HepG2 (cell line): ENCODE measurements at regions not wholly inside any gene's neighbourhood (a gene's known extent, or its start where the extent isn't known, plus 50 kb on each side); places are given as distances from the start of the nearest gene placed in this dataset.

ENCODE experiments used
- ATAC-seq: fragments of 200-7000 bp; cut with Tn5 transposase; 3 replicates; pipeline ENCODE4 v1.9.1; 2020; ENCODE audit warnings: mild to moderate bottlenecking, moderate library complexity
- BruUV-seq: library from RNA; stranded (reverse); fragments of 400-500 nt; replicated peaks from 2 replicates; lab custom pipeline; 2021; lab: Mats Ljungman, UMichigan
- CTCF ChIA-PET: fragments of 300-600 bp; formaldehyde crosslinking; extraction: SDS; loops from one replicate; lab custom pipeline; 2021; ENCODE audit warnings: low total read pairs, inconsistent platforms, low intra/inter-chr PET ratio; lab: Yijun Ruan, JAX
- POLR2A ChIA-PET: fragments of 350-600 bp; sonication (Branson Sonifier 250); formaldehyde crosslinking; loops from one replicate; lab custom pipeline; 2020; ENCODE audit warnings: antibody characterized with exemption, inconsistent platforms; lab: Yijun Ruan, JAX
- DNase-seq: peaks from one replicate; pipeline ENCODE4 v3.0.0-alpha.2; 2015; ENCODE audit warnings: low spot score
- FAIRE-seq: peaks from 3 replicates; lab custom pipeline; 2011; peaks lifted over from hg19 to GRCh38; lab: Jason Lieb, UNC
- H2AFZ ChIP-seq: one replicate; pipeline ENCODE4 v1.6.1; 2011; ENCODE audit warnings: low read length, inconsistent platforms
- H3K27ac ChIP-seq: fragments of 300-600 bp; 3 replicates; pipeline ENCODE4 v1.8.0; 2011; ENCODE audit warnings: mixed run types, mild to moderate bottlenecking, mixed read lengths, low read length, inconsistent platforms; ENCODE audit not compliant: insufficient read depth; ENCODE audit errors: extremely low read length
- H3K27me3 ChIP-seq, 2 experiments: fragments of 200-600 bp in 1 of 2; 2 replicates in 1 of 2; 3 replicates in 1 of 2; pipeline versions ENCODE4 v1.6.0 to v1.8.0; 2011; ENCODE audit warnings: low read length in 2 of 2, mild to moderate bottlenecking in 2 of 2, moderate library complexity in 2 of 2, inconsistent platforms in 1 of 2; ENCODE audit not compliant: insufficient read depth in 2 of 2, control insufficient read depth in 1 of 2
- H3K36me3 ChIP-seq, 2 experiments: fragments of 200-600 bp in 1 of 2; replicated peaks in 1 of 2; 2 replicates in 1 of 2; 3 replicates in 1 of 2; pipeline versions ENCODE4 v1.5.1 to v1.8.0; 2011; ENCODE audit warnings: low read length in 2 of 2, inconsistent platforms in 1 of 2; ENCODE audit not compliant: insufficient read depth in 2 of 2, control insufficient read depth in 1 of 2
- H3K4me1 ChIP-seq: 2 replicates; pipeline ENCODE4 v1.5.1; 2012; ENCODE audit warnings: low read length, inconsistent platforms; ENCODE audit not compliant: insufficient read depth
- H3K4me2 ChIP-seq: 2 replicates; pipeline ENCODE4 v1.6.0; 2011; ENCODE audit warnings: low read depth, low read length, inconsistent platforms
- H3K4me3 ChIP-seq, 3 experiments: fragments of 200-600 bp in 1 of 3; sonication (generic), shearing (Covaris generic) in 1 of 3; replicated peaks in 1 of 3; 2 replicates each; pipeline ENCODE4 v1.5.1; 2011 to 2016; ENCODE audit warnings: low read length in 3 of 3, inconsistent platforms in 2 of 3, low read depth in 2 of 3, mild to moderate bottlenecking in 2 of 3, control low read depth in 1 of 3, mixed read lengths in 1 of 3; ENCODE audit not compliant: insufficient read depth in 1 of 3
- H3K79me2 ChIP-seq: one replicate; pipeline ENCODE4 v1.6.1; 2011; ENCODE audit warnings: low read length, inconsistent platforms; ENCODE audit not compliant: insufficient read depth
- H3K9ac ChIP-seq: 2 replicates; pipeline ENCODE4 v1.6.0; 2011; ENCODE audit warnings: mild to moderate bottlenecking, low read depth, low read length, inconsistent platforms; ENCODE audit not compliant: insufficient read depth
- H3K9me3 ChIP-seq: 2 replicates; pipeline ENCODE4 v1.5.1; 2012; ENCODE audit warnings: mild to moderate bottlenecking, low read length
- H4K20me1 ChIP-seq: 2 replicates; pipeline ENCODE4 v1.6.0; 2011; ENCODE audit warnings: inconsistent platforms, mild to moderate bottlenecking, low read length, moderate library complexity; ENCODE audit not compliant: insufficient read depth
- ARID3A ChIP-seq: IDR thresholded peaks from 2 replicates; pipeline ENCODE4 v1.6.1; 2012; ENCODE audit warnings: low read depth, low read length, improper control_type of control experiment
- GZF1 ChIP-seq: sonication (generic); formaldehyde crosslinking; IDR thresholded peaks from 2 replicates; pipeline ENCODE4 v1.5.1; 2020; ENCODE audit warnings: mild to moderate bottlenecking, missing genetic modification reagents
- ISL2 ChIP-seq: sonication (generic); formaldehyde crosslinking; IDR thresholded peaks from 2 replicates; pipeline ENCODE4 v1.5.0; 2020; ENCODE audit warnings: missing genetic modification reagents
- MXI1 ChIP-seq: IDR thresholded peaks from 3 replicates; pipeline ENCODE4 v1.6.1; 2012; ENCODE audit warnings: low read depth, low read length, inconsistent platforms, borderline replicate concordance
- NCOR1 ChIP-seq: fragments of 200-600 bp; sonication (generic); IDR thresholded peaks from 2 replicates; pipeline ENCODE4 v1.7.0; 2017; ENCODE audit warnings: antibody characterized with exemption, low read length, borderline replicate concordance
- RAD21 ChIP-seq: fragments of 450-650 bp; formaldehyde crosslinking; IDR thresholded peaks from 2 replicates; pipeline ENCODE4 v1.5.0; 2020; ENCODE audit warnings: mild to moderate bottlenecking
- REPIN1 ChIP-seq: sonication (generic); formaldehyde crosslinking; IDR thresholded peaks from 2 replicates; pipeline ENCODE4 v1.8.0; 2022; ENCODE audit warnings: missing genetic modification reagents, low read depth, mild to moderate bottlenecking, borderline replicate concordance
- RFXANK ChIP-seq: IDR thresholded peaks from 2 replicates; pipeline ENCODE4 v1.6.1; 2016
- STAT5B ChIP-seq: sonication (generic); formaldehyde crosslinking; IDR thresholded peaks from 2 replicates; pipeline ENCODE4 v1.4.0; 2020; ENCODE audit warnings: missing genetic modification reagents
- ZNF138 ChIP-seq: sonication (generic); formaldehyde crosslinking; IDR thresholded peaks from 2 replicates; pipeline ENCODE4 v1.5.0; 2020; ENCODE audit warnings: mild to moderate bottlenecking, low read depth, missing genetic modification reagents
- ZNF24 ChIP-seq: fragments of 450-650 bp; IDR thresholded peaks from 2 replicates; pipeline ENCODE4 v1.6.1; 2017; ENCODE audit warnings: antibody characterized with exemption, mild to moderate bottlenecking
- ZNF30 ChIP-seq: sonication (generic); formaldehyde crosslinking; IDR thresholded peaks from 2 replicates; pipeline ENCODE4 v1.5.0; 2020; ENCODE audit warnings: mild to moderate bottlenecking, missing genetic modification reagents
- ZNF331 ChIP-seq: sonication (generic); formaldehyde crosslinking; IDR thresholded peaks from 2 replicates; pipeline ENCODE4 v1.4.0; 2020; ENCODE audit warnings: missing genetic modification reagents
- ZNF629 ChIP-seq: sonication (generic); formaldehyde crosslinking; conservative IDR thresholded peaks from 2 replicates; pipeline ENCODE4 v1.5.0; 2020; ENCODE audit warnings: missing genetic modification reagents
- ZNF704 ChIP-seq: sonication (generic); formaldehyde crosslinking; IDR thresholded peaks from 2 replicates; pipeline ENCODE4 v1.8.1; 2023; ENCODE audit warnings: mild to moderate bottlenecking, inconsistent platforms, moderate library complexity, missing genetic modification reagents, borderline replicate concordance
- ZNF879 ChIP-seq: sonication (generic); formaldehyde crosslinking; IDR thresholded peaks from 2 replicates; pipeline ENCODE4 v1.8.1; 2023; ENCODE audit warnings: missing genetic modification reagents
- WGBS: methylation state at CpG from one replicate; pipeline ENCODE4 v1.1.6; 2017; ENCODE audit warnings: low lambda C conversion rate; 5-methylcytosine and 5-hydroxymethylcytosine counted together
- in situ Hi-C: cut with HindIII; loops from 2 replicates; pipeline ENCODE4 v1.10.0; 2017; ENCODE audit warnings: low pct_unique_long_range_greater_than_20kb; ENCODE audit not compliant: extremely low pct_ligation_motif_present
- intact Hi-C: fragments of 100-400 bp; cut with micrococcal nuclease; formaldehyde crosslinking; loops from one replicate; pipeline ENCODE4 v1.10.0; 2022; ENCODE audit not compliant: unreplicated experiment
- TF ChIP-seq, protein P1 (sequence below): sonication (generic); formaldehyde crosslinking; IDR thresholded peaks from 2 replicates; pipeline ENCODE4 v1.5.0; 2020; ENCODE audit warnings: missing genetic modification reagents, mild to moderate bottlenecking, borderline replicate concordance

DNA sequence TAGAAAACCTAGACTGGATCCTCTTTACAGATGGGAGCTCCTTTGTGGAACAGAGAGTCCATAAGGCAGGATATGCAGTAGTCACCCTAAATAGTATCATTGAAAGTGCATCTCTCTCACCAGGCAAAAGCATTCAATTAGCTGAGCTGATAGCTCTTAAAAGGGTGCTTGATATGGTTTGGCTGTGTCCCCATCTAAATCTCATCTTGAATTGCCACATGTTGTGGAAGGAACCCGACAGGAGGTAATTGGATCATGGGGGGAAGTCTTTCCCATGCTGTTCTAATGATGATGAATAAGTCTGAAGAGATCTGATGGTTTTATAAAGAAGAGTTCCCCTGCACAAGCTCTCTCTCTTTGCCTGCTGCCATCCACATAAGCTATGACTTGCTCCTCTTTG, 96.2 kb upstream of the RMP24 start:
- no peak overlapping the region for H3K4me3 ChIP-seq
- H3K36me3 ChIP-seq: no peaks in the 10 kb centered on the region
- no peak overlapping the region for H3K9ac ChIP-seq
- no peak overlapping the region for H3K4me2 ChIP-seq
- no peak overlapping the region for H2AFZ ChIP-seq
- 0% methylated on average over 1 of the region's 1 CpG for WGBS
- H3K9me3 ChIP-seq: no peaks in the 10 kb centered on the region
- in situ Hi-C loops (no loop called here), intact Hi-C loops (no loop called here)
- DNase-seq: no peak
- POLR2A ChIA-PET: no interaction called here
- BruUV-seq: no TSS peak
- FAIRE-seq: no peak
- no peak for ATAC-seq
- no peaks in the 10 kb centered on the region for H3K4me1 ChIP-seq
- no peaks in the 10 kb centered on the region for H3K79me2 ChIP-seq
- H4K20me1 ChIP-seq: no peaks in the 10 kb centered on the region
- no peak for TF ChIP-seq GZF1 (CRISPR knock-in tag)
- no peak for TF ChIP-seq ZNF629 (CRISPR knock-in tag)
- no peak for TF ChIP-seq ZNF879 (CRISPR knock-in tag)
- TF ChIP-seq REPIN1 (CRISPR knock-in tag): no peak
- TF ChIP-seq NCOR1: no peak
- TF ChIP-seq, protein P1, sequence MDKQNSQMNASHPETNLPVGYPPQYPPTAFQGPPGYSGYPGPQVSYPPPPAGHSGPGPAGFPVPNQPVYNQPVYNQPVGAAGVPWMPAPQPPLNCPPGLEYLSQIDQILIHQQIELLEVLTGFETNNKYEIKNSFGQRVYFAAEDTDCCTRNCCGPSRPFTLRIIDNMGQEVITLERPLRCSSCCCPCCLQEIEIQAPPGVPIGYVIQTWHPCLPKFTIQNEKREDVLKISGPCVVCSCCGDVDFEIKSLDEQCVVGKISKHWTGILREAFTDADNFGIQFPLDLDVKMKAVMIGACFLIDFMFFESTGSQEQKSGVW (CRISPR knock-in tag): no peak
- no peak for TF ChIP-seq ISL2 (CRISPR knock-in tag)
- TF ChIP-seq ZNF24: no peak
- TF ChIP-seq ZNF30: no peak
- no peak for TF ChIP-seq ZNF331 (CRISPR knock-in tag)
- TF ChIP-seq MXI1: no peak
- no peak for TF ChIP-seq STAT5B
- no peak for TF ChIP-seq ARID3A
- TF ChIP-seq RFXANK: no peak
- TF ChIP-seq ZNF704 (CRISPR knock-in tag): no peak
- TF ChIP-seq ZNF138 (CRISPR knock-in tag): no peak
- no peak for TF ChIP-seq RAD21 (CRISPR knock-in tag)
- H3K27ac ChIP-seq: no peak overlapping the region
- CTCF ChIA-PET: no interaction called here
- H3K27me3 ChIP-seq: peaks cover 0 to 4% of the 10 kb centered on the region in 2 experiments; a peak in 1 of 5 replicates
